Mucosa of stomach (tissue), 1 donor: ENCODE measurements at regions not wholly inside any gene's neighbourhood (a gene's known extent, or its start where the extent isn't known, plus 50 kb on each side); places are given as distances from the start of the nearest gene placed in this dataset.
"Not testable (repeated sequence)": the region's sequence is repeated elsewhere in the genome, so short reads cannot be mapped to it uniquely, and the experiment has no call there.

ENCODE experiments used
- H3K27me3 ChIP-seq: one replicate; pipeline ENCODE4 v1.7.0; 2013; ENCODE audit warnings: mild to moderate bottlenecking, low read length; ENCODE audit not compliant: control insufficient read depth, insufficient read depth
- H3K36me3 ChIP-seq: one replicate; pipeline ENCODE4 v1.7.0; 2013; ENCODE audit warnings: low read length; ENCODE audit not compliant: control insufficient read depth, insufficient read depth
- H3K4me1 ChIP-seq: one replicate; pipeline ENCODE4 v1.7.0; 2013; ENCODE audit warnings: mild to moderate bottlenecking, low read length; ENCODE audit not compliant: control insufficient read depth, insufficient read depth
- H3K4me3 ChIP-seq: one replicate; pipeline ENCODE4 v1.7.0; 2013; ENCODE audit warnings: low read length
- H3K9ac ChIP-seq: one replicate; pipeline ENCODE4 v1.7.0; 2013; ENCODE audit warnings: mild to moderate bottlenecking, low read length, moderate library complexity
- H3K9me3 ChIP-seq: one replicate; pipeline ENCODE4 v1.7.0; 2013; ENCODE audit warnings: mild to moderate bottlenecking, low read length, moderate library complexity; ENCODE audit not compliant: control insufficient read depth
- donor health status: Pancreatic carcinoma.

GRCh38 chr5:89342106-89342876, 459.3 kb upstream of the MEF2C start:
- Histone ChIP-seq H3K9ac (no peak overlapping the region), H3K27me3 (no peaks in the 10 kb centered on the region), H3K9me3 (no peaks in the 10 kb centered on the region), H3K4me3 (no peak overlapping the region), H3K36me3 (no peaks in the 10 kb centered on the region), H3K4me1 (no peaks in the 10 kb centered on the region)

GRCh38 chr5:89338935-89339334, 456.0 kb upstream of the MEF2C start:
- Histone ChIP-seq H3K9me3 (no peaks in the 10 kb centered on the region), H3K4me3 (no peak overlapping the region), H3K36me3 (no peaks in the 10 kb centered on the region), H3K9ac (no peak overlapping the region), H3K4me1 (no peaks in the 10 kb centered on the region), H3K27me3 (no peaks in the 10 kb centered on the region)

- Histone ChIP-seq H3K36me3 (no peaks in the 10 kb centered on the region), H3K9me3 (no peaks in the 10 kb centered on the region), H3K9ac (no peak overlapping the region), H3K4me1 (no peaks in the 10 kb centered on the region), H3K27me3 (no peaks in the 10 kb centered on the region), H3K4me3 (no peak overlapping the region)
Observed at GRCh38 chr5:89336111-89336510, 453.1 kb upstream of the MEF2C start.

DNA sequence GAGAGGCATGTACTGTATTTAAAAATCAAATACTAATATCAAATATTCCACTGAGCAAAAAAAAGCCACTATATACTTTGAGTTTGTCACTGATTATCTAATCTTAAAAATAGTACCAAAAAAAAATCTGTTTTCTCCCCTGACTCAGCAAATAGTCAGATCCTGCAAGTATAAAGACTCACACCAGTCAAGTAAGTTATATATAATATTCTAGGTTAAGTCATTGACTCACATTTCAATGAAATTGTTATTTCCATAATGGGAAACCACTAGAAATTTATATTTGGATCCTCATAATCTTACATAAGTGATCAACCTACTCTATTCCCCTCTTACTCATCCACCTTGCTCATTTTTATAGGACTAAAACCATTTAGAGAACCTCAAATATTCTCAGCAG, 447.2 kb upstream of the MEF2C start:
- Histone ChIP-seq H3K4me3 (no peak overlapping the region), H3K36me3 (no peaks in the 10 kb centered on the region), H3K9me3 (no peaks in the 10 kb centered on the region), H3K9ac (no peak overlapping the region), H3K4me1 (no peaks in the 10 kb centered on the region), H3K27me3 (no peaks in the 10 kb centered on the region)

DNA sequence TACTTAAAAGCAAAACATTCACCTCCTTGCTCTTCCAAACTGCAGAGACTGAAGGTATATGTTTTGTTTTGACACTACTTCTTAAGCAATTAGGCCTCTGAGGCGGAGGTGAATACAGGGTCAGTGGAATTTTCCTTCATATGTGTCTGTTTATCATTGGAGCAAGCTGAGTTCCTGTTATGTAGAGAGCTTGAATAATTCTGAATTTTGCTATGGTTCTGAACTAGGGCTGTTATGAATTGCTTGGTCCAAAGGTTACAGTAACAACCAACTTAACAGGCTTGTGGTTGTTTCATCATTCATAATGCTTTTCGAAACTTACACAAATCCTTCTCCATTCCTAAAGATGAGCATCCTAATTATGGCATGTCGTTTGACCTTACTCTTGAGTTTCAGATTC, 444.6 kb upstream of the MEF2C start:
- Histone ChIP-seq H3K9ac (no peak overlapping the region), H3K4me1 (no peaks in the 10 kb centered on the region), H3K36me3 (no peaks in the 10 kb centered on the region), H3K9me3 (no peaks in the 10 kb centered on the region), H3K27me3 (no peaks in the 10 kb centered on the region), H3K4me3 (no peak overlapping the region)

DNA sequence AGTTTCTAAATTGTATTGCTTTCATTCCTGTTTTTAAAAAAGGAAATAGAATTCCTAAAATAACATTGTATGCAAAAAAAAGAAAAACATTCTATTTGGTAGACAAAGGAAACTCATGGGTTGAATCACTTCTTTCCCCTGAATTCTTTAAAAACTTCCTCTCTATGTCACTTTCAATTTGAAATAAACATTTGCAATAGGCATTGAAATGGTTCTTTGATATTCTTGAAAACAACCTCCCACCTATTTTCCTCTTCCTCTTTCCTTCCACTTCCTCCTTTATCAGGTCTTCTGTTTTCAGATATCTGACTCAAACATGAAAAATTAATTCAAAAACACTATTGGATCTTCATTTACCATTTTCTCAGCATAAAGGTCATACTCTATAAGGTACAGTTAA, 442.0 kb upstream of the MEF2C start:
- Histone ChIP-seq H3K36me3 (no peaks in the 10 kb centered on the region), H3K4me3 (no peak overlapping the region), H3K4me1 (no peaks in the 10 kb centered on the region), H3K9ac (no peak overlapping the region), H3K27me3 (no peaks in the 10 kb centered on the region), H3K9me3 (no peaks in the 10 kb centered on the region)

DNA sequence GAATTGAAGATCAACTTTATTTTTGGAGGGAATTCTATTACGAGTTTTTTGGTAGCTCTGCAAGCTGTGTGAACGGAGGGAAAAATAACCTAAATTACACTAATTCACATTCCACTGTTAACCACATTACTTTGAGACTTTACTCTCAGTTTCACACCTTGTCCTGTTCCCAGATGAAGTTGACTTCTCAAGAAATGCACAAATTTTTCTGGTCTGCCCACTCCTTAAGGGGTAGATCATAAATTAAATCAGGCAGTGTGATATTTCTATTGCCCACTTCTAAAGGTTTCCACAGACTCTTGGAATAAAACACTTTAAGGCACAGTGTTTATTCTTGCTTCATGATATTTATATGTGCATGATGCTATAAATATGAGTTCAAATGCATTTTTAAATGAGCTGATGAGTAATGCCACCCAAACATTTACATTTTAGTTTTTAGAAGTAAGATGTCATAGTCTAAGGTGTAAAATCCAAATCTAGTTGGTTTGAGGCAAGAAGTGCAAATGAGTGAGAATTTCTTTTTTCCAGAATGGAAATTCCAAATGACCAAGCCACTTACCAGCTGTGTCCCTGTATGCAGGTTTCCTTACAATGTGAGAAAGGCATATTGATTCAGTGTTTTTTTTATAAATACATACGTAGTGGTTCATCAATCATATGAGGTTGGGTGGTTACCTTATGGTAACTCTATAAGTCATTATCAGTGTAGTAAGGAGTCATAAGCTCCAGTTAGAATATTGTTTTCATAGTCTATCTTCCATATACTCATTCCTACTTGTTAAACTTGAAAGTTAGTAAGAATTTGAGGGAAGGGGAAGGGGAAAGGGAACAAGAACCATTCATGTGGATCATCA, 437.7 kb upstream of the MEF2C start:
- Histone ChIP-seq H3K4me1 (no peaks in the 10 kb centered on the region), H3K4me3 (no peak overlapping the region), H3K9ac (no peak overlapping the region), H3K36me3 (no peaks in the 10 kb centered on the region), H3K9me3 (no peaks in the 10 kb centered on the region), H3K27me3 (no peaks in the 10 kb centered on the region)

DNA sequence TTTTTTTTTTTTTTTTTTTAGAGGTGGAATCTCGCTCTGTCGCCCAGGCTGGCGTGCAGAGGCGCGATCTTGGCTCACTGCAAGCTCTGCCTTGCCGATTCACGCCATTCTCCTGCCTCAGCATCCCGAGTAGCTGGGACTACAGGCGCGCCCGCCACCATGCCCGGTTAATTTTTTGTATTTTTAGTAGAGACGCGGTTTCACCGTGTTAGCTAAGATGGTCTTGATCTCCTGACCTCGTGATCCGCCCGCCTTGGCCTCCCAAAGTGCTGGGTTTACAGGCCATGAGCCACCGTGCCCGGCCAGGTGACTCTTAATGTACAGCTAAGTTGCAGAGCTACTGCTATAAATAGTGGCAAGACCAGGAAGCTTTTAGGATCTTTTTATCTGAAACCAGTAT, 434.9 kb upstream of the MEF2C start:
- not testable (repeated sequence) for H3K9me3 ChIP-seq, H3K9ac ChIP-seq, H3K4me3 ChIP-seq, H3K27me3 ChIP-seq, H3K36me3 ChIP-seq, H3K4me1 ChIP-seq

GRCh38 chr5:89315286-89316100, 432.5 kb upstream of the MEF2C start:
- H3K9me3 ChIP-seq = no peaks in the 10 kb centered on the region
- H3K4me1 ChIP-seq = peaks cover 3% of the 10 kb centered on the region
- no peaks in the 10 kb centered on the region for H3K36me3 ChIP-seq
- no peak overlapping the region for H3K9ac ChIP-seq
- no peak overlapping the region for H3K4me3 ChIP-seq
- H3K27me3 ChIP-seq = no peaks in the 10 kb centered on the region

DNA sequence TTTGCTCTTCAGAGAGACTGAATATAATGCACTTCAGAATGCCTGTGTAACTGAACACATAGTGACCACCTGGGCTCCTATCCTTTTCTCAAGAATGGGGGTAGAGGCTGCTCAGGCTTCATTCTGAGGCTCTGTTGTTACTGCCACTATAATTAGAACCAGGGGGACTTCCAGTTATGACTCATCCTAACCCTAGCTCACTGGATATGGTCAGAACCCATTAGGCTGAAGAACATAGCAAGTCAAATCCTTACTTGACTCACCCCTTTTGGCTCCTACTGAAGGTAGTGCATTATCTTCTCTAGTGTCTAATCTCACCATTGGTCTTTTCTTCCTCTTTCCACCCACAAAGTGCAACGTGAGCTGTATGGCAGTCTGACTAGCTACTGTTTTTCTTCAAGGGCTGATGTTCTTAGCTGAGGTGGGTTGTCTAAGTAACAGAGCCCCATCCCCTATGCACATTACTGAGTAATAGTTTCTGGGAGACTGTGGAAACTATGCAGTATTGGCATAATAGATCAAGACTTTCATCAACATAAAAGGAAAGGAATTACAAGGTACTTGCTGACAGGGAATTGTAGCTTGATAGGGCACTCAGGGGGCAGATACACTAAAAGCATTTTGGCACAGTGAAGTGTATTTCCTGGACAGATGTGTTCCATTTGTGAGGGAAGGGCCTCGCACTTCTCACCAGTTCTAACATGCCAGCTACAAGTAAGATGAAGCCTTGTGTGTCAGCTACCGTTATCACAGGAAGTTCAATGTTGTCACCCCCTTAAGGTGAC, 431.0 kb upstream of the MEF2C start:
- no peak overlapping the region for H3K9ac ChIP-seq
- no peak overlapping the region for H3K4me3 ChIP-seq
- no peaks in the 10 kb centered on the region for H3K27me3 ChIP-seq
- peaks cover 3% of the 10 kb centered on the region for H3K4me1 ChIP-seq
- no peaks in the 10 kb centered on the region for H3K9me3 ChIP-seq
- no peaks in the 10 kb centered on the region for H3K36me3 ChIP-seq

GRCh38 chr5:89313044-89313443, 430.1 kb upstream of the MEF2C start:
- H3K9me3 ChIP-seq = no peaks in the 10 kb centered on the region
- no peak overlapping the region for H3K4me3 ChIP-seq
- peaks cover 3% of the 10 kb centered on the region for H3K4me1 ChIP-seq
- no peaks in the 10 kb centered on the region for H3K36me3 ChIP-seq
- no peaks in the 10 kb centered on the region for H3K27me3 ChIP-seq
- H3K9ac ChIP-seq = no peak overlapping the region
